ENCODE measurements at regions not wholly inside any gene's neighbourhood (a gene's known extent, or its start where the extent isn't known, plus 50 kb on each side); places are given as distances from the start of the nearest gene placed in this dataset.

- no peak for TF ChIP-seq CTCF (IDR thresholded peaks at IDR 0.05; ENCODE audit: low read depth, low read length, poor library complexity, severe bottlenecking)
- no peak for TF ChIP-seq EZH2phosphoT487 (IDR thresholded peaks at IDR 0.05; ENCODE audit: borderline replicate concordance, low read length)
Observed at GRCh38 chr15:39255760-39256159, 325.1 kb upstream of the THBS1 start.
